ENCODE measurements at regions not wholly inside any gene's neighbourhood (a gene's known extent, or its start where the extent isn't known, plus 50 kb on each side); places are given as distances from the start of the nearest gene placed in this dataset.
A peak's percentile ranks its signal among the peaks of the same experiment; 100 is the strongest.

DNA sequence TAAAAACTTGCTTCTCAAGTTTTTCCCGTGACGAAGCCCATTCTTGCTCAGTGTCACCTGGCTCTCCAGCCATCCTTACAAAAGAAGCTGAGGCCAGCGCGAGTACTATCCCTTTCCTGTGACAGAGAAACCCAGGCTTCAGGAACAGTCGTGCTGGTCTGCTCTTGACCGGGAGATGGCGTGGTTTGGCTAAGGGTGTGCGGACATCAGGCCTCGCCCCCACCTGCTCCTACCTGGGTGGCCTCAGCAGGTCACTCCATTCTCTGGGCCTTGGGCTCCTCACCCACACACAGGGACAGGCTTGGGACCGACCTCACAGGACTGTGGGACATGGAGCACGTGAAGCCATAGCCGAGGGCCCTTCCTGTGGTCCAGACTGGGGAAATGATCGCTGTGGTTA lies 75.2 kb upstream of the CIBAR2 start:
- DNase-seq, result peak; percentile 85
- no peaks in the 10 kb centered on the region for H3K4me1 ChIP-seq (ENCODE audit: control insufficient read depth, insufficient read depth, low read length)
- peaks cover 17% of the 10 kb centered on the region for H3K9me3 ChIP-seq (ENCODE audit: control insufficient read depth, low read length)
- Mint-ChIP-seq H3K27me3 (ENCODE audit: insufficient read depth) (no peaks in the 10 kb centered on the region), H3K4me3 (no peak overlapping the region), H3K4me1 (no peaks in the 10 kb centered on the region), H3K27ac (peak overlapping the region; percentile 70), H3K36me3 (ENCODE audit: low read depth) (peaks cover 30% of the 10 kb centered on the region), H3K9me3 (peaks cover 23% of the 10 kb centered on the region)
- 85 to 93% methylated on average over 9 to 13 of the region's 13 CpGs for WGBS, 2 experiments (ENCODE audit: insufficient coverage in 1 of 2, insufficient read length in 1 of 2)
- H3K4me3 ChIP-seq (ENCODE audit: low read length), result no peak overlapping the region
- no peak overlapping the region for H3K9ac ChIP-seq (ENCODE audit: extremely low read depth, low read length, poor library complexity, severe bottlenecking)
- H3K27ac ChIP-seq (ENCODE audit: low read depth, low read length), result no peak overlapping the region
- H3K36me3 ChIP-seq (ENCODE audit: control insufficient read depth, insufficient read depth, low read length), result peaks cover 14% of the 10 kb centered on the region
- TF ChIP-seq, protein P1, sequence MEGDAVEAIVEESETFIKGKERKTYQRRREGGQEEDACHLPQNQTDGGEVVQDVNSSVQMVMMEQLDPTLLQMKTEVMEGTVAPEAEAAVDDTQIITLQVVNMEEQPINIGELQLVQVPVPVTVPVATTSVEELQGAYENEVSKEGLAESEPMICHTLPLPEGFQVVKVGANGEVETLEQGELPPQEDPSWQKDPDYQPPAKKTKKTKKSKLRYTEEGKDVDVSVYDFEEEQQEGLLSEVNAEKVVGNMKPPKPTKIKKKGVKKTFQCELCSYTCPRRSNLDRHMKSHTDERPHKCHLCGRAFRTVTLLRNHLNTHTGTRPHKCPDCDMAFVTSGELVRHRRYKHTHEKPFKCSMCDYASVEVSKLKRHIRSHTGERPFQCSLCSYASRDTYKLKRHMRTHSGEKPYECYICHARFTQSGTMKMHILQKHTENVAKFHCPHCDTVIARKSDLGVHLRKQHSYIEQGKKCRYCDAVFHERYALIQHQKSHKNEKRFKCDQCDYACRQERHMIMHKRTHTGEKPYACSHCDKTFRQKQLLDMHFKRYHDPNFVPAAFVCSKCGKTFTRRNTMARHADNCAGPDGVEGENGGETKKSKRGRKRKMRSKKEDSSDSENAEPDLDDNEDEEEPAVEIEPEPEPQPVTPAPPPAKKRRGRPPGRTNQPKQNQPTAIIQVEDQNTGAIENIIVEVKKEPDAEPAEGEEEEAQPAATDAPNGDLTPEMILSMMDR (conservative IDR thresholded peaks at IDR 0.05), result peak; percentile 63
- H3K27me3 ChIP-seq (ENCODE audit: control insufficient read depth, insufficient read depth, low read length, poor library complexity, severe bottlenecking), result no peaks in the 10 kb centered on the region

DNA sequence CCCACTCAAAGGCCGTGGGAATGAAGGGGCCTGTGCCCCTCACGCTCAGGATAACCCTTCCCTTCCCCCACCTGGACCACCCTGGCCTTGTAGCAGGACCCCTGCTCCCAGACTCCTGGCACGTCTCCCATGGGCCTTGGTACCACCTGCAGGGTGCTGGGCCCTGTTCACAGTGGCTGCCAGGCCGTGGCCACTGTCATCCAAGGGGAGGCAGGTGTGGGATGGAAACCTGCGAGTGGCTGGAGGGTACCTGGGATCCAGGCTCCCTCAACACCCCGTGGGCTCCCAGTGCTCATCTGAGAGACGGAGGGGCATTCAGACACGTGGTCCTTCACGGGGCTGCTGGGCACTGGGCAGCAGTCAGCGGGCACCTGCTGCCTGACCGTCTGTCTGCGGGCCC lies 75.6 kb upstream of the CIBAR2 start:
- no peak overlapping the region for H3K27ac ChIP-seq (ENCODE audit: low read depth, low read length)
- Mint-ChIP-seq H3K27ac (no peak overlapping the region), H3K36me3 (ENCODE audit: low read depth) (peaks cover 28% of the 10 kb centered on the region), H3K27me3 (ENCODE audit: insufficient read depth) (no peaks in the 10 kb centered on the region), H3K4me3 (no peak overlapping the region), H3K4me1 (no peaks in the 10 kb centered on the region), H3K9me3 (peaks cover 23% of the 10 kb centered on the region)
- TF ChIP-seq, protein P1 (conservative IDR thresholded peaks at IDR 0.05), result no peak
- DNase-seq, result no peak
- whole genome bisulfite sequencing, 2 experiments (ENCODE audit: insufficient coverage in 1 of 2, insufficient read length in 1 of 2), result 90 to 93% methylated on average over 2 to 12 of the region's 12 CpGs
- H3K4me3 ChIP-seq (ENCODE audit: low read length), result no peak overlapping the region
- H3K4me1 ChIP-seq (ENCODE audit: control insufficient read depth, insufficient read depth, low read length), result no peaks in the 10 kb centered on the region
- H3K36me3 ChIP-seq (ENCODE audit: control insufficient read depth, insufficient read depth, low read length), result peaks cover 14% of the 10 kb centered on the region
- no peaks in the 10 kb centered on the region for H3K27me3 ChIP-seq (ENCODE audit: control insufficient read depth, insufficient read depth, low read length, poor library complexity, severe bottlenecking)
- peaks cover 17% of the 10 kb centered on the region for H3K9me3 ChIP-seq (ENCODE audit: control insufficient read depth, low read length)
- no peak overlapping the region for H3K9ac ChIP-seq (ENCODE audit: extremely low read depth, low read length, poor library complexity, severe bottlenecking)

DNA sequence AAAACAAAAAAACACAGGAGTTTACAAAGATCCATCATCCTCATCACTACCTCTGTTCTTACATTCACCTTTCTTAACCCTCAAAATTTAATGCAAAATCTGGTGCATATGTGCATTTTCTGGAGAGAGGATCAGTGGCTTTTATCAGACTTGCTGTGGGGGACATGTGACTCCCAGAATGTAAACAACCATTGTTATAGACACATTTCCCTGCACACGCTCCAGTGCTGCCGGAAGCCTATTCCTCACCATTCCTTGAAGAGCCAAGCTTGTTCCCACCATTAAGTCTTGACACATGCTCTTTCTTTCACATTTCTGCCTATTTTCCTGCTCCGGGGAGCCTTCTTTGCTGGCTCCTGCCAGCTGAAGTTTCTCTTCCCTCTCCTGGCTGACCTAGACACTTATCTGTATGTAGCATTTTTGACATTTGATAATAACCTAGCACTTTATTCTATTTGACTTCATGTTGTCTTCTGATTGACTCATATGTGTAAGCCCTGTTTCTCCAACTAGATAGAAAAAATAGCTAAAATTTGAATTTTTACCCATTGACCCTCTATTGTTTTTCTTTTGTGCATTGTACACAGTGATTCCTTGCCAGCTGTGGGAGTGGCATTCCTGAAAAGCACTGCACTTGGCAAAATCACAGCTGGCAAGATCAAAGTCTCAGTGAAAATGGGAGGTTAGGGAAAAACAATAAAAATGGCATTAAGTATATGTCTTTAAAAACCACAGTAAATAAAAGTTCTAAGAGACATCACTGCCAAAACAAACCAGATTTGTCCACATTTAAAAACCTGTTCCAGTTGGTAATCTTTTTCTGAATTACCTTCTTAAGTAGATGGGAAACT lies 76.8 kb upstream of the CIBAR2 start:
- H3K9me3 Mint-ChIP-seq, result peaks cover 17% of the 10 kb centered on the region
- Histone ChIP-seq H3K36me3 (ENCODE audit: control insufficient read depth, insufficient read depth, low read length) (peaks cover 10% of the 10 kb centered on the region), H3K9ac (ENCODE audit: extremely low read depth, low read length, poor library complexity, severe bottlenecking) (no peak overlapping the region), H3K4me3 (ENCODE audit: low read length) (no peak overlapping the region), H3K27ac (ENCODE audit: low read depth, low read length) (no peak overlapping the region), H3K9me3 (ENCODE audit: control insufficient read depth, low read length) (peaks cover 10% of the 10 kb centered on the region), H3K27me3 (ENCODE audit: control insufficient read depth, insufficient read depth, low read length, poor library complexity, severe bottlenecking) (no peaks in the 10 kb centered on the region), H3K4me1 (ENCODE audit: control insufficient read depth, insufficient read depth, low read length) (no peaks in the 10 kb centered on the region)
- peaks cover 19% of the 10 kb centered on the region for H3K36me3 Mint-ChIP-seq (ENCODE audit: low read depth)
- TF ChIP-seq, protein P1 (conservative IDR thresholded peaks at IDR 0.05), result no peak
- 89 to 100% methylated on average over 2 to 3 of the region's 3 CpGs for WGBS, 2 experiments (ENCODE audit: insufficient coverage in 1 of 2, insufficient read length in 1 of 2)
- H3K27me3 Mint-ChIP-seq (ENCODE audit: insufficient read depth), result no peaks in the 10 kb centered on the region
- H3K4me1 Mint-ChIP-seq, result no peaks in the 10 kb centered on the region
- H3K27ac Mint-ChIP-seq, result no peak overlapping the region
- no peak overlapping the region for H3K4me3 Mint-ChIP-seq
- no peak for DNase-seq

Measured in endodermal cell (in vitro differentiated cells).